H9 (cell line): ENCODE measurements at regions not wholly inside any gene's neighbourhood (a gene's known extent, or its start where the extent isn't known, plus 50 kb on each side); places are given as distances from the start of the nearest gene placed in this dataset.

Source experiments
- DNase-seq: peaks from one replicate; pipeline ENCODE4 v3.0.0-alpha.2; 2017
- H2AFZ ChIP-seq: one replicate; pipeline ENCODE4 v1.6.1; 2013; ENCODE audit warnings: mild to moderate bottlenecking, low read length, control low read depth, moderate library complexity
- H2AK5ac ChIP-seq: 2 replicates; pipeline ENCODE4 v1.6.1; 2013; ENCODE audit warnings: low read length, control low read depth, mixed read lengths; ENCODE audit not compliant: insufficient read length
- H2BK120ac ChIP-seq: one replicate; pipeline ENCODE4 v1.6.1; 2013; ENCODE audit warnings: low read depth, mild to moderate bottlenecking, low read length, control low read depth, inconsistent platforms; ENCODE audit not compliant: poor library complexity, severe bottlenecking
- H2BK12ac ChIP-seq: 2 replicates; pipeline ENCODE4 v1.6.1; 2013; ENCODE audit warnings: low read length, control low read depth, mixed read lengths, low read depth; ENCODE audit not compliant: insufficient read length
- H2BK15ac ChIP-seq: 2 replicates; pipeline ENCODE4 v1.6.1; 2013; ENCODE audit warnings: low read depth, low read length, control low read depth
- H2BK20ac ChIP-seq: one replicate; pipeline ENCODE4 v1.6.1; 2013; ENCODE audit warnings: low read depth, mild to moderate bottlenecking, low read length, control low read depth, inconsistent platforms; ENCODE audit not compliant: poor library complexity, severe bottlenecking
- H2BK5ac ChIP-seq: 2 replicates; pipeline ENCODE4 v1.6.1; 2013; ENCODE audit warnings: low read length, control low read depth, mixed read lengths; ENCODE audit not compliant: insufficient read length
- H3K14ac ChIP-seq: 2 replicates; pipeline ENCODE4 v1.6.1; 2013; ENCODE audit warnings: low read length, control low read depth; ENCODE audit not compliant: insufficient read depth
- H3K18ac ChIP-seq: 2 replicates; pipeline ENCODE4 v1.6.1; 2013; ENCODE audit warnings: low read depth, mild to moderate bottlenecking, mixed read lengths, low read length, control low read depth; ENCODE audit not compliant: insufficient read length
- H3K23ac ChIP-seq: 2 replicates; pipeline ENCODE4 v1.6.1; 2013; ENCODE audit warnings: low read length, control low read depth, mixed read lengths, low read depth; ENCODE audit not compliant: insufficient read length
- H3K23me2 ChIP-seq: 2 replicates; pipeline ENCODE4 v1.6.1; 2013; ENCODE audit warnings: low read depth, mild to moderate bottlenecking, mixed read lengths, low read length, control low read depth; ENCODE audit not compliant: insufficient read length, poor library complexity, severe bottlenecking
- H3K27ac ChIP-seq: 2 replicates; pipeline ENCODE4 v1.5.1; 2013; ENCODE audit warnings: low read length, control low read depth, mixed read lengths, low read depth; ENCODE audit not compliant: insufficient read length
- H3K27me3 ChIP-seq: 2 replicates; pipeline ENCODE4 v1.6.1; 2013; ENCODE audit warnings: low read length, control low read depth, inconsistent platforms; ENCODE audit not compliant: insufficient read depth
- H3K4ac ChIP-seq: 2 replicates; pipeline ENCODE4 v1.6.1; 2013; ENCODE audit warnings: low read depth, mild to moderate bottlenecking, control low read depth, inconsistent platforms, low read length, moderate library complexity
- H3K4me1 ChIP-seq: 2 replicates; pipeline ENCODE4 v1.6.1; 2013; ENCODE audit warnings: low read length, control low read depth, inconsistent platforms; ENCODE audit not compliant: insufficient read depth
- H3K4me2 ChIP-seq: 2 replicates; pipeline ENCODE4 v1.6.1; 2013; ENCODE audit warnings: low read length, control low read depth, mixed read lengths; ENCODE audit not compliant: insufficient read length, insufficient read depth
- H3K56ac ChIP-seq: 2 replicates; pipeline ENCODE4 v1.6.1; 2013; ENCODE audit warnings: low read depth, mild to moderate bottlenecking, mixed read lengths, low read length, control low read depth; ENCODE audit not compliant: insufficient read length
- H3K79me1 ChIP-seq: 2 replicates; pipeline ENCODE4 v1.6.1; 2013; ENCODE audit warnings: low read depth, mild to moderate bottlenecking, moderate library complexity, low read length, control low read depth, inconsistent platforms; ENCODE audit not compliant: insufficient read depth, poor library complexity, severe bottlenecking
- H3K79me2 ChIP-seq: 2 replicates; pipeline ENCODE4 v1.6.1; 2013; ENCODE audit warnings: low read length, control low read depth, inconsistent platforms; ENCODE audit not compliant: insufficient read depth
- H3K9ac ChIP-seq: 2 replicates; pipeline ENCODE4 v1.6.1; 2013; ENCODE audit warnings: low read length, control low read depth, mixed read lengths; ENCODE audit not compliant: insufficient read length; ENCODE audit errors: extremely low read depth
- H3K9me3 ChIP-seq: one replicate; pipeline ENCODE4 v1.6.1; 2013; ENCODE audit warnings: low read depth, low read length, inconsistent platforms; ENCODE audit not compliant: control insufficient read depth
- H3T11ph ChIP-seq: one replicate; pipeline ENCODE4 v1.6.1; 2013; ENCODE audit warnings: mild to moderate bottlenecking, low read length, control low read depth, inconsistent platforms
- H4K20me1 ChIP-seq: one replicate; pipeline ENCODE4 v1.6.1; 2013; ENCODE audit not compliant: control insufficient read depth, insufficient read length, insufficient read depth
- H4K5ac ChIP-seq: 2 replicates; pipeline ENCODE4 v1.6.1; 2013; ENCODE audit warnings: low read depth, mild to moderate bottlenecking, mixed read lengths, low read length, control low read depth; ENCODE audit not compliant: insufficient read length
- H4K8ac ChIP-seq: replicated peaks from 2 replicates; pipeline ENCODE4 v1.6.1; 2013; ENCODE audit warnings: low read length, control low read depth, mixed read lengths, low read depth; ENCODE audit not compliant: insufficient read length
- H4K91ac ChIP-seq: 2 replicates; pipeline ENCODE4 v1.6.1; 2013; ENCODE audit warnings: low read depth, mild to moderate bottlenecking, moderate library complexity, mixed read lengths, low read length, control low read depth; ENCODE audit not compliant: insufficient read length
- H3K27ac Mint-ChIP-seq, 3 experiments: 2 replicates in 2 of 3; 3 replicates in 1 of 3; pipeline ENCODE4 v1.8.0; 2020 to 2021; ENCODE audit warnings: mixed read lengths in 3 of 3, mild to moderate bottlenecking in 1 of 3, moderate library complexity in 1 of 3
- H3K27me3 Mint-ChIP-seq: 2 replicates; pipeline ENCODE4 v1.8.0; 2021; ENCODE audit warnings: low read depth, mild to moderate bottlenecking, moderate library complexity, mixed read lengths
- H3K36me3 Mint-ChIP-seq, 3 experiments: 2 replicates in 2 of 3; 3 replicates in 1 of 3; pipeline ENCODE4 v1.8.0; 2020 to 2021; ENCODE audit warnings: low read depth in 3 of 3, mixed read lengths in 3 of 3; ENCODE audit not compliant: insufficient read depth in 1 of 3
- H3K4me1 Mint-ChIP-seq, 2 experiments: 2 replicates each; pipeline ENCODE4 v1.8.0; 2020; ENCODE audit warnings: mixed read lengths in 2 of 2
- H3K4me3 Mint-ChIP-seq, 2 experiments: 2 replicates in 1 of 2; 3 replicates in 1 of 2; pipeline ENCODE4 v1.8.0; 2020 to 2021; ENCODE audit warnings: mild to moderate bottlenecking in 2 of 2, mixed read lengths in 2 of 2, moderate library complexity in 1 of 2
- H3K9me3 Mint-ChIP-seq, 2 experiments: 2 replicates in 1 of 2; 3 replicates in 1 of 2; pipeline ENCODE4 v1.8.0; 2020; ENCODE audit warnings: mild to moderate bottlenecking in 2 of 2, mixed read lengths in 2 of 2, moderate library complexity in 1 of 2
- WGBS: extraction: QIAGEN DNeasy Blood & Tissue Kit; methylation state at CpG from one replicate; pipeline ENCODE4 v1.1.7; 2013; ENCODE audit warnings: missing lambda C conversion rate, low lambda C conversion rate, mixed read lengths; ENCODE audit not compliant: insufficient read length; ENCODE audit errors: extremely low coverage; 5-methylcytosine and 5-hydroxymethylcytosine counted together
- TF ChIP-seq, protein P1 (sequence below): fragments of 200-600 bp; sonication (generic); conservative IDR thresholded peaks from 3 replicates; pipeline ENCODE4 v1.8.0; 2021; ENCODE audit warnings: antibody characterized with exemption, mild to moderate bottlenecking

DNA sequence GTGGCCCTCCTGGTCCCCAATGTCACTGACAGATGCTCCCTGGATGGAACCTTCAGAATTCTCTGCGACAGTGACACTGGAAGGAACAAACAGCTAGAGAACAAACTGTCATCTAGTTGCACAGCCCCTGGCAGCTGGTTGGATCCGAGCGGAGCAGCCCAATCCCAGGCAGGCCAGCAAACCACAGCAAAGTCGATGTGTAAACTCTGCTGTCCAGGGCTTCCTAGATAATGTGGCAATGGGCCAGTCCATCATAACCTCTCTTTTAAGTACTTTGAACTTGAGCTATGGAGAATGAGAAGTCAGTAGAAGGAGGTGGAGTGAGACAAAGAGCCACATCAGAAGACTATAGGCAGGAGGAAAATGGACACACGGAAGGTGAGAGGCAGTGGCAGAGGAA, 323.0 kb downstream of the CBLN1 start:
- DNase-seq, result no peak
- Histone ChIP-seq H4K8ac (no peak overlapping the region), H2BK12ac (no peak overlapping the region), H3K56ac (no peak overlapping the region), H3K9ac (no peak overlapping the region), H2BK20ac (no peak overlapping the region), H3K23me2 (no peaks in the 10 kb centered on the region), H3T11ph (no peak overlapping the region), H4K91ac (no peak overlapping the region), H3K27me3 (no peaks in the 10 kb centered on the region), H2AK5ac (no peak overlapping the region), H3K4ac (no peak overlapping the region), H2AFZ (no peak overlapping the region), H2BK15ac (no peak overlapping the region), H3K18ac (no peak overlapping the region), H3K79me1 (no peaks in the 10 kb centered on the region), H4K5ac (no peak overlapping the region), H3K14ac (no peak overlapping the region), H3K27ac (no peak overlapping the region), H2BK120ac (no peak overlapping the region), H3K79me2 (no peaks in the 10 kb centered on the region), H3K9me3 (no peaks in the 10 kb centered on the region), H3K23ac (no peak overlapping the region), H3K4me2 (no peak overlapping the region), H2BK5ac (no peak overlapping the region), H4K20me1 (no peaks in the 10 kb centered on the region), H3K4me1 (no peaks in the 10 kb centered on the region)
- Mint-ChIP-seq H3K4me1 (no peaks in the 10 kb centered on the region), H3K36me3 (peaks cover 0 to 2% (median 0%) of the 10 kb centered on the region in 3 experiments; a peak in 1 of 7 replicates), H3K27me3 (peaks cover 11% of the 10 kb centered on the region), H3K27ac (no peak overlapping the region; a peak in 1 of 7 replicates), H3K9me3 (peaks cover 0 to 3% of the 10 kb centered on the region in 2 experiments; a peak in 2 of 5 replicates), H3K4me3 (no peak overlapping the region)
- no CpG with 5 or more reads among the region's 5 CpGs for WGBS
- TF ChIP-seq, protein P1, sequence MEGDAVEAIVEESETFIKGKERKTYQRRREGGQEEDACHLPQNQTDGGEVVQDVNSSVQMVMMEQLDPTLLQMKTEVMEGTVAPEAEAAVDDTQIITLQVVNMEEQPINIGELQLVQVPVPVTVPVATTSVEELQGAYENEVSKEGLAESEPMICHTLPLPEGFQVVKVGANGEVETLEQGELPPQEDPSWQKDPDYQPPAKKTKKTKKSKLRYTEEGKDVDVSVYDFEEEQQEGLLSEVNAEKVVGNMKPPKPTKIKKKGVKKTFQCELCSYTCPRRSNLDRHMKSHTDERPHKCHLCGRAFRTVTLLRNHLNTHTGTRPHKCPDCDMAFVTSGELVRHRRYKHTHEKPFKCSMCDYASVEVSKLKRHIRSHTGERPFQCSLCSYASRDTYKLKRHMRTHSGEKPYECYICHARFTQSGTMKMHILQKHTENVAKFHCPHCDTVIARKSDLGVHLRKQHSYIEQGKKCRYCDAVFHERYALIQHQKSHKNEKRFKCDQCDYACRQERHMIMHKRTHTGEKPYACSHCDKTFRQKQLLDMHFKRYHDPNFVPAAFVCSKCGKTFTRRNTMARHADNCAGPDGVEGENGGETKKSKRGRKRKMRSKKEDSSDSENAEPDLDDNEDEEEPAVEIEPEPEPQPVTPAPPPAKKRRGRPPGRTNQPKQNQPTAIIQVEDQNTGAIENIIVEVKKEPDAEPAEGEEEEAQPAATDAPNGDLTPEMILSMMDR, result no peak
